ENCODE measurements at regions not wholly inside any gene's neighbourhood (a gene's known extent, or its start where the extent isn't known, plus 50 kb on each side); places are given as distances from the start of the nearest gene placed in this dataset.

DNA sequence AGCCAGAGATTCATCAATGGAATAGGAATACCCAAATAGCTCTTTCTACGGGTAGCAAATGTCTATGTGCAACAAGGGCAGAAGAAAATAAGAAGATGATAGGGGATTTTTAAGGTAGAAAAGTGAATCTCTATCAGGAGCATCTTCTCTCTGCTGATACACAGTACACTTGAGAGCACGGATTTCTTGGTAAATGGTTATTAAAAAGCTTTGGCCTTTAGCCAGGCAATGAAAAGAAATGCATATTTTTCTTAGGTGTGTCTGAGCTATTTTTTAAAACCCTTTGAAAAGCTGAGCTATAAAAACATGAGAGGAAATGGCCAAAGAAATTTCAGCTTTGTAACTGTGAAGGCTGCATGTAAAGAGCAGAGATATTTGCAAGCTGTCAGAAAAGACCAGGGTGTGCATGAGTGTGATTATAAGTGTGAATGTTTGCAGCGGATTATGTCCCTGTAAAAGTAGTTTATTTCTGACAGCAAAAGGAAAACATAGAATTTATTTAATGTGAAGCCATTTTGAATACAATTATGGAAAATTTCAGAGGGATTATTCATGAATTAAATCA is 487.1 kb upstream of the PIK3R1 start:
- CTCF ChIA-PET, result interaction anchor here (1.0 to 1.6 kb wide), 2 partner anchors 12 to 482 kb away, joined by 3 to 4 read pairs; no protein-coding TSS in a partner anchor
- Histone ChIP-seq H3K27ac (ENCODE audit: low read depth in 2 of 2, low read length in 1 of 2) (no peak overlapping the region), H3K36me3 (replicated peaks in 1 of 2; ENCODE audit: control insufficient read depth in 1 of 2, insufficient read depth in 2 of 2, low read length in 1 of 2) (no peaks in the 10 kb centered on the region), H3F3A (replicated peaks; ENCODE audit: insufficient read depth) (no peaks in the 10 kb centered on the region), H3K9me3 (no peaks in the 10 kb centered on the region), H3K79me2 (ENCODE audit: insufficient read depth) (no peaks in the 10 kb centered on the region), H4K20me1 (ENCODE audit: insufficient read depth) (no peaks in the 10 kb centered on the region), H3K27me3 (ENCODE audit: insufficient read depth) (no peaks in the 10 kb centered on the region), H3K4me2 (no peak overlapping the region), H2AFZ (ENCODE audit: low read depth) (no peak overlapping the region), H3K4me3 (ENCODE audit: low read depth in 2 of 2, low read length in 1 of 2) (no peak overlapping the region), H3K4me1 (ENCODE audit: control insufficient read depth in 1 of 2, insufficient read depth in 2 of 2, low read depth in 1 of 2, low read length in 1 of 2) (no peaks in the 10 kb centered on the region), H3K9me2 (0 out of 2 replicates have a peak, but pooled peaks cover 2% of the 10 kb centered on the region), H3K9ac (no peak overlapping the region)
- DNase-seq, result no peak
- 38% methylated on average over 3 of the region's 3 CpGs for WGBS (ENCODE audit: low lambda C conversion rate)
- POLR2A ChIA-PET, result no interaction called here
- no peak for TF ChIP-seq TAF1 (IDR thresholded peaks at IDR 0.05; ENCODE audit: borderline replicate concordance, low read depth, low read length)
- no peak for TF ChIP-seq JUND (IDR thresholded peaks at IDR 0.05)
- TF ChIP-seq FOXJ3 (CRISPR knock-in tag; IDR thresholded peaks at IDR 0.05), result no peak
- no peak for TF ChIP-seq RAD21 (IDR thresholded peaks at IDR 0.05; ENCODE audit: low read length)
- TF ChIP-seq, protein P1, sequence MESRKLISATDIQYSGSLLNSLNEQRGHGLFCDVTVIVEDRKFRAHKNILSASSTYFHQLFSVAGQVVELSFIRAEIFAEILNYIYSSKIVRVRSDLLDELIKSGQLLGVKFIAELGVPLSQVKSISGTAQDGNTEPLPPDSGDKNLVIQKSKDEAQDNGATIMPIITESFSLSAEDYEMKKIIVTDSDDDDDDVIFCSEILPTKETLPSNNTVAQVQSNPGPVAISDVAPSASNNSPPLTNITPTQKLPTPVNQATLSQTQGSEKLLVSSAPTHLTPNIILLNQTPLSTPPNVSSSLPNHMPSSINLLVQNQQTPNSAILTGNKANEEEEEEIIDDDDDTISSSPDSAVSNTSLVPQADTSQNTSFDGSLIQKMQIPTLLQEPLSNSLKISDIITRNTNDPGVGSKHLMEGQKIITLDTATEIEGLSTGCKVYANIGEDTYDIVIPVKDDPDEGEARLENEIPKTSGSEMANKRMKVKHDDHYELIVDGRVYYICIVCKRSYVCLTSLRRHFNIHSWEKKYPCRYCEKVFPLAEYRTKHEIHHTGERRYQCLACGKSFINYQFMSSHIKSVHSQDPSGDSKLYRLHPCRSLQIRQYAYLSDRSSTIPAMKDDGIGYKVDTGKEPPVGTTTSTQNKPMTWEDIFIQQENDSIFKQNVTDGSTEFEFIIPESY (IDR thresholded peaks at IDR 0.05; ENCODE audit: borderline replicate concordance, low read depth), result no peak
- no peak for TF ChIP-seq EP300 (IDR thresholded peaks at IDR 0.05; ENCODE audit: borderline replicate concordance in 1 of 2, low read depth in 1 of 2, low read length in 1 of 2)
- TF ChIP-seq, protein P2, sequence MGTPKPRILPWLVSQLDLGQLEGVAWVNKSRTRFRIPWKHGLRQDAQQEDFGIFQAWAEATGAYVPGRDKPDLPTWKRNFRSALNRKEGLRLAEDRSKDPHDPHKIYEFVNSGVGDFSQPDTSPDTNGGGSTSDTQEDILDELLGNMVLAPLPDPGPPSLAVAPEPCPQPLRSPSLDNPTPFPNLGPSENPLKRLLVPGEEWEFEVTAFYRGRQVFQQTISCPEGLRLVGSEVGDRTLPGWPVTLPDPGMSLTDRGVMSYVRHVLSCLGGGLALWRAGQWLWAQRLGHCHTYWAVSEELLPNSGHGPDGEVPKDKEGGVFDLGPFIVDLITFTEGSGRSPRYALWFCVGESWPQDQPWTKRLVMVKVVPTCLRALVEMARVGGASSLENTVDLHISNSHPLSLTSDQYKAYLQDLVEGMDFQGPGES (IDR thresholded peaks at IDR 0.05; ENCODE audit: low read depth, low read length), result no peak
- TF ChIP-seq CHD2 (IDR thresholded peaks at IDR 0.05; ENCODE audit: low read length, partially characterized antibody), result no peak
- no peak for TF ChIP-seq RXRA (IDR thresholded peaks at IDR 0.05; ENCODE audit: borderline replicate concordance, low read depth)
- no peak for TF ChIP-seq GABPA (IDR thresholded peaks at IDR 0.05; ENCODE audit: low read depth)
- no peak for TF ChIP-seq RFX5 (IDR thresholded peaks at IDR 0.05; ENCODE audit: low read length)
- no peak for TF ChIP-seq RCOR1 (IDR thresholded peaks at IDR 0.05; ENCODE audit: low read length)
- TF ChIP-seq EZH2phosphoT487 (IDR thresholded peaks at IDR 0.05; ENCODE audit: borderline replicate concordance, low read depth), result no peak
- TF ChIP-seq, protein P3, sequence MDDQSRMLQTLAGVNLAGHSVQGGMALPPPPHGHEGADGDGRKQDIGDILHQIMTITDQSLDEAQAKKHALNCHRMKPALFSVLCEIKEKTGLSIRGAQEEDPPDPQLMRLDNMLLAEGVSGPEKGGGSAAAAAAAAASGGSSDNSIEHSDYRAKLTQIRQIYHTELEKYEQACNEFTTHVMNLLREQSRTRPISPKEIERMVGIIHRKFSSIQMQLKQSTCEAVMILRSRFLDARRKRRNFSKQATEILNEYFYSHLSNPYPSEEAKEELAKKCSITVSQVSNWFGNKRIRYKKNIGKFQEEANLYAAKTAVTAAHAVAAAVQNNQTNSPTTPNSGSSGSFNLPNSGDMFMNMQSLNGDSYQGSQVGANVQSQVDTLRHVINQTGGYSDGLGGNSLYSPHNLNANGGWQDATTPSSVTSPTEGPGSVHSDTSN (IDR thresholded peaks at IDR 0.05), result no peak
